Retinal pigment epithelial cell (primary cell): ENCODE measurements at regions not wholly inside any gene's neighbourhood (a gene's known extent, or its start where the extent isn't known, plus 50 kb on each side); places are given as distances from the start of the nearest gene placed in this dataset.

ENCODE experiments used
- DNase-seq: peaks from one replicate; pipeline ENCODE4 v3.0.0-alpha.2; 2010; ENCODE audit warnings: low read depth
- H3K4me3 ChIP-seq: 2 replicates; pipeline ENCODE4 v1.5.1; 2011; ENCODE audit warnings: mild to moderate bottlenecking, low read length, control low read depth, moderate library complexity
- CTCF ChIP-seq: conservative IDR thresholded peaks from 2 replicates; pipeline ENCODE4 v1.5.1; 2011; ENCODE audit warnings: low read depth, low read length, control low read depth, inconsistent platforms

DNA sequence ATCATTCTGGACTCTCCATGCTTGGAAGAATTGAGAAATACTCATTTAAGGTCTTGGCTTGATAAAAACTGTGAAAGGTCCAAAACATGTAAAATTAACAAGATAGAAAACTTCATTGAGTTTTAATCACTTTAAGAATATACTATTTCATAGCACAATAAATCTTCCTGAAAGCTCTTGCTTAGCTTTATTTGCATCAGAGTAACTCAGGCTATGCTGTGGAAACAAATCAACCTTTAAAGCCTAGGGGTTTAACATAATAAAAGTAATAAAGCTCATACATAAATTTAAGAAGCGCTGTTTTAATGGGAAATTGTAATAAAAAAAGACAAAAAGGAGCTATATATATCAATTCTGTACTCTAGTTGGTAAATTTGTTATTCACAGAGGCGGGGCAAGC is 77.2 kb upstream of the PTCHD4 start:
- no peak for TF ChIP-seq CTCF

GRCh38 chr6:48186746-48187145 is 75.7 kb upstream of the PTCHD4 start:
- no peak overlapping the region for H3K4me3 ChIP-seq

More for the DNA sequence above, 77.2 kb upstream of the PTCHD4 start:
- no peak for DNase-seq
- H3K4me3 ChIP-seq = no peak overlapping the region

GRCh38 chr6:48184648-48185047 is 73.7 kb upstream of the PTCHD4 start:
- DNase-seq = no peak
- no peak for TF ChIP-seq CTCF
- H3K4me3 ChIP-seq = no peak overlapping the region

More at GRCh38 chr6:48186746-48187145, 75.7 kb upstream of the PTCHD4 start:
- no peak for DNase-seq
- no peak for TF ChIP-seq CTCF

- H3K4me3 ChIP-seq = no peak overlapping the region
- no peak for DNase-seq
- TF ChIP-seq CTCF = no peak
Measured at GRCh38 chr6:48183811-48184605, 73.0 kb upstream of the PTCHD4 start.

DNA sequence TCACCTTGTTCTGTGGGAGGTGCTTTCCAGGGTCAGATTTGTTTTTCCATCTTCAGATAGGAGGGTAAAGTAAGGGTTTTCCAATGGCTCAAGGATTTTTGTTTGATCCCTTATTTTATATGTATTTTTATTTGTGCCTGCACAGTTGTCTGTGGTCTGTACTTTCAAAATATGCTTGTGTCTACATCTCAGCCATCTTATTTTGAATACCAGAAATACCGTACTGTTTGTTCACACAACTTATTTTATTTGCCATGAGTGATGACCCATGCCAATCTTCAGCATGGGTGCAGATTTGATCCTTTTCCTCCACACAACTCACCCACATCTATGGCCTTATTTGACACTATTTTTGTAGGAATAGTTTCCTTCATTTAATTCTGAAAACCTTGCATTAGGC is 72.2 kb upstream of the PTCHD4 start:
- no peak for DNase-seq
- no peak for TF ChIP-seq CTCF
- no peak overlapping the region for H3K4me3 ChIP-seq

DNA sequence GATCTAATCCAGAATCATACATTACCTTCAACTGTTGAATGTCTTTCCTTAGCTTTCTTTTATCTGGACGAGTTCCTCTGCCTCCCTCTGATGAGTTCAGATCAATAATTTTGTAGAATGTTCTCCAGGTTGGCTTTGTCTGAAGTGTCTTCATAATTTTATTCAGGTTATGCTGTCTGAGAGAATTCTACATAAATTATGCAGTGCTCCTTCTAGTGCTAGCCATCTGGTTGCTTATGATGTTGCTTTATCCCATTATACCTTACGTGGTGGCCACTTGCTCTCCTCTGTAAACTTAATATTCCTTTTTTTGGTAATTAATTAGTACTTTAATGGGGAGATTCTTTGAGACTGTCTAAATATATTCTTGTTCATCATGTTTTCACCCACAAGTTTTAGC is 67.7 kb upstream of the PTCHD4 start:
- H3K4me3 ChIP-seq = no peak overlapping the region
- no peak for TF ChIP-seq CTCF
- no peak for DNase-seq

DNA sequence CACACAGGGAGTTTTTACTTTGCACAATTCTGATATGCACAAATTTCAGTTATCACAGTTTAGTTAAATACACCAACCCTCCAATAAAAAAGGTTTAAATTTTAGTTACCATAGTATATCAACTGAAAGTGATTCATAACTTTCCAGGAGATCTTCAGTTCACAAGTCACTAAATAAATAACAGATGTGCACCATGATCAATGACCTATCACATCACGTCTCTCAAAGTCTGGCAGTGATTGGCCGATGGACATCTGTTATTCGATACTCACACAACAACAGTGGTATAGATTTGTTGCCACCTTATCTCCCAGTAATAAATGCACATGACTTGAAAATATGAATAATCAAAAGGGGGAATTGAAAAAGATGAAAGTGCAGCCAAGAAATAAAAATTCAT is 66.8 kb upstream of the PTCHD4 start:
- no peak for TF ChIP-seq CTCF
- no peak for DNase-seq
- H3K4me3 ChIP-seq = no peak overlapping the region
